ENCODE measurements at regions not wholly inside any gene's neighbourhood (a gene's known extent, or its start where the extent isn't known, plus 50 kb on each side); places are given as distances from the start of the nearest gene placed in this dataset.

GRCh38 chr12:131613186-131613585 is 97.7 kb upstream of the SFSWAP start:
- TF ChIP-seq CTCF (IDR thresholded peaks at IDR 0.05) (no peak), EZH2 (IDR thresholded peaks at IDR 0.05) (no peak), EZH2phosphoT487 (IDR thresholded peaks at IDR 0.05) (no peak)
